ENCODE measurements at regions not wholly inside any gene's neighbourhood (a gene's known extent, or its start where the extent isn't known, plus 50 kb on each side); places are given as distances from the start of the nearest gene placed in this dataset.
A peak's percentile ranks its signal among the peaks of the same experiment; 100 is the strongest.

GRCh38 chr12:126883697-126884096 is 1383.3 kb upstream of the TMEM132C start:
- ChIA-PET CTCF (ENCODE audit: partially characterized antibody) (interaction anchor here (2.6 kb wide), 1 partner anchor 9 kb away, joined by 14 read pairs; no protein-coding TSS in a partner anchor), POLR2A (ENCODE audit: partially characterized antibody) (no interaction called here)
- Histone ChIP-seq H3K56ac (replicated peaks; ENCODE audit: insufficient read length, low read depth, low read length) (no peak overlapping the region), H3K79me1 (ENCODE audit: low read depth, low read length) (no peaks in the 10 kb centered on the region), H3K4ac (replicated peaks; ENCODE audit: insufficient read length, low read depth, low read length) (no peak overlapping the region), H2BK20ac (ENCODE audit: low read length) (no peak overlapping the region), H3K14ac (ENCODE audit: insufficient read length) (no peak overlapping the region), H2AK5ac (ENCODE audit: low read depth, low read length) (no peak overlapping the region), H4K20me1 (replicated peaks in 1 of 2; ENCODE audit: control insufficient read depth in 1 of 2, insufficient read depth in 2 of 2, low read length in 2 of 2) (no peaks in the 10 kb centered on the region), H3K23me2 (ENCODE audit: low read depth, low read length) (no peaks in the 10 kb centered on the region), H2BK12ac (ENCODE audit: low read depth, low read length) (no peak overlapping the region), H4K8ac (ENCODE audit: extremely low read depth, insufficient read depth, low read length) (no peak overlapping the region; the same call in 1 of the 2 replicates), H2BK120ac (replicated peaks; ENCODE audit: low read depth, low read length) (no peak overlapping the region), H3K27me3 (replicated peaks in 1 of 4; ENCODE audit: control insufficient read depth in 3 of 4, extremely low read depth in 1 of 4, insufficient read depth in 3 of 4, low read length in 3 of 4) (no peaks in the 10 kb centered on the region), H2BK15ac (ENCODE audit: low read length) (no peak overlapping the region), H4K5ac (ENCODE audit: insufficient read length, low read depth, low read length) (no peak overlapping the region), H3K4me1 (replicated peaks in 1 of 4; ENCODE audit: control insufficient read depth in 3 of 4, insufficient read depth in 4 of 4, low read length in 3 of 4) (no peaks in the 10 kb centered on the region), H4K91ac (replicated peaks; ENCODE audit: insufficient read length, low read length) (no peak overlapping the region), H2AFZ (ENCODE audit: low read length) (peak overlapping the region; percentile 92; the same call in 1 of the 2 replicates), H3K9me3 (ENCODE audit: insufficient read depth in 2 of 2, low read depth in 1 of 2, low read length in 1 of 2) (no peaks in the 10 kb centered on the region), H3K9ac (replicated peaks in 1 of 4; ENCODE audit: extremely low read depth in 1 of 4, low read depth in 3 of 4, low read length in 3 of 4) (no peak overlapping the region), H3K23ac (ENCODE audit: insufficient read length) (no peak overlapping the region), H2BK5ac (ENCODE audit: low read depth, low read length) (no peak overlapping the region), H3K4me2 (ENCODE audit: insufficient read depth in 1 of 2, low read depth in 2 of 2, low read length in 2 of 2) (no peak overlapping the region), H3K79me2 (ENCODE audit: control insufficient read depth in 1 of 2, insufficient read depth in 2 of 2, low read length in 2 of 2) (no peaks in the 10 kb centered on the region), H3K36me3 (ENCODE audit: control insufficient read depth in 2 of 4, insufficient read depth in 4 of 4, low read length in 3 of 4) (no peaks in the 10 kb centered on the region), H3K4me3 (ENCODE audit: extremely low read depth in 1 of 4, insufficient read depth in 2 of 4, low read depth in 3 of 4, low read length in 4 of 4) (no peak overlapping the region), H3K18ac (ENCODE audit: extremely low read depth, low read length) (no peak overlapping the region), H3K27ac (ENCODE audit: low read depth, low read length) (no peak overlapping the region)
- DNase-seq (ENCODE audit: low read depth in 1 of 2, low spot score in 2 of 2) = no peak
- 92% methylated on average over 4 of the region's 4 CpGs; no CpG with 5 or more reads in 1 of the 2 experiments for WGBS, 2 experiments (ENCODE audit: extremely low coverage in 1 of 2, insufficient coverage in 1 of 2, insufficient read length in 1 of 2, insufficient replicate concordance in 2 of 2, low coverage in 1 of 2, low lambda C conversion rate in 2 of 2, missing lambda C conversion rate in 1 of 2)
- FAIRE-seq = no peak
- TF ChIP-seq PHF8 (conservative IDR thresholded peaks at IDR 0.05; ENCODE audit: low read depth, low read length) (no peak), JUN (IDR thresholded peaks at IDR 0.05; ENCODE audit: low read depth, low read length) (no peak), POLR2AphosphoS5 (IDR thresholded peaks at IDR 0.05; ENCODE audit: low read depth, low read length) (no peak), CHD1 (IDR thresholded peaks at IDR 0.05; ENCODE audit: low read depth, low read length) (no peak), SIX5 (IDR thresholded peaks at IDR 0.05; ENCODE audit: low read depth, low read length) (no peak), BACH1 (IDR thresholded peaks at IDR 0.05; ENCODE audit: low read length) (no peak), SP4 (IDR thresholded peaks at IDR 0.05; ENCODE audit: low read length) (no peak), SUZ12 (IDR thresholded peaks at IDR 0.05; ENCODE audit: low read length) (no peak), SP1 (IDR thresholded peaks at IDR 0.05; ENCODE audit: low read depth, low read length) (no peak), SRF (IDR thresholded peaks at IDR 0.05; ENCODE audit: low read depth, low read length) (no peak), RBBP5 (IDR thresholded peaks at IDR 0.05; ENCODE audit: borderline replicate concordance, low read depth, low read length) (no peak), RFX5 (IDR thresholded peaks at IDR 0.05; ENCODE audit: borderline replicate concordance, low read depth, low read length) (no peak)
- TF ChIP-seq, protein P1, sequence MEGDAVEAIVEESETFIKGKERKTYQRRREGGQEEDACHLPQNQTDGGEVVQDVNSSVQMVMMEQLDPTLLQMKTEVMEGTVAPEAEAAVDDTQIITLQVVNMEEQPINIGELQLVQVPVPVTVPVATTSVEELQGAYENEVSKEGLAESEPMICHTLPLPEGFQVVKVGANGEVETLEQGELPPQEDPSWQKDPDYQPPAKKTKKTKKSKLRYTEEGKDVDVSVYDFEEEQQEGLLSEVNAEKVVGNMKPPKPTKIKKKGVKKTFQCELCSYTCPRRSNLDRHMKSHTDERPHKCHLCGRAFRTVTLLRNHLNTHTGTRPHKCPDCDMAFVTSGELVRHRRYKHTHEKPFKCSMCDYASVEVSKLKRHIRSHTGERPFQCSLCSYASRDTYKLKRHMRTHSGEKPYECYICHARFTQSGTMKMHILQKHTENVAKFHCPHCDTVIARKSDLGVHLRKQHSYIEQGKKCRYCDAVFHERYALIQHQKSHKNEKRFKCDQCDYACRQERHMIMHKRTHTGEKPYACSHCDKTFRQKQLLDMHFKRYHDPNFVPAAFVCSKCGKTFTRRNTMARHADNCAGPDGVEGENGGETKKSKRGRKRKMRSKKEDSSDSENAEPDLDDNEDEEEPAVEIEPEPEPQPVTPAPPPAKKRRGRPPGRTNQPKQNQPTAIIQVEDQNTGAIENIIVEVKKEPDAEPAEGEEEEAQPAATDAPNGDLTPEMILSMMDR (IDR thresholded peaks at IDR 0.05; ENCODE audit: control extremely low read depth in 1 of 3, insufficient read depth in 1 of 3, low read depth in 1 of 3, low read length in 3 of 3) = no peak
